Caki2 (cell line): ENCODE measurements at regions not wholly inside any gene's neighbourhood (a gene's known extent, or its start where the extent isn't known, plus 50 kb on each side); places are given as distances from the start of the nearest gene placed in this dataset.
"Not testable (repeated sequence)": the region's sequence is repeated elsewhere in the genome, so short reads cannot be mapped to it uniquely, and the experiment has no call there.

Experiments used
- DNase-seq: peaks from one replicate; pipeline ENCODE4 v3.0.0-alpha.2; 2015; ENCODE audit warnings: low read depth
- in situ Hi-C: cut with HindIII; loops from 2 replicates; pipeline ENCODE4 v1.10.0; 2016; ENCODE audit warnings: low sequenced_read_pairs, low pct_unique_long_range_greater_than_20kb, mixed read lengths

- DNase-seq: no peak
- in situ Hi-C loops: no loop called here
Measured at GRCh38 chr12:30301291-30301690, 394.4 kb downstream of the IPO8 start.

GRCh38 chr12:30296486-30296885, 399.2 kb downstream of the IPO8 start:
- DNase-seq: no peak
- in situ Hi-C loops: no loop called here

- in situ Hi-C loops: no loop called here
- peak; percentile 19 for DNase-seq
Measured at GRCh38 chr12:30286345-30286926, 409.2 kb downstream of the IPO8 start.

- no peak for DNase-seq
- in situ Hi-C loops: no loop called here
Measured at GRCh38 chr12:30278401-30278800, 417.3 kb downstream of the IPO8 start.

GRCh38 chr12:30272515-30272914, 423.2 kb downstream of the IPO8 start:
- DNase-seq, in situ Hi-C loops: not testable (repeated sequence)

- in situ Hi-C loops: no loop called here
Measured at GRCh38 chr12:30269496-30269895, 426.2 kb downstream of the IPO8 start.

GRCh38 chr12:30268041-30268440, 427.6 kb downstream of the IPO8 start:
- in situ Hi-C loops: no loop called here
- DNase-seq: no peak

More at GRCh38 chr12:30269496-30269895, 426.2 kb downstream of the IPO8 start:
- no peak for DNase-seq

GRCh38 chr12:30263434-30263833, 432.2 kb downstream of the IPO8 start:
- in situ Hi-C loops: no loop called here
- no peak for DNase-seq

- DNase-seq: no peak
- in situ Hi-C loops: no loop called here
Measured at GRCh38 chr12:30257618-30258017, 438.1 kb downstream of the IPO8 start.

GRCh38 chr12:30251546-30251945, 444.1 kb downstream of the IPO8 start:
- in situ Hi-C loops: no loop called here
- no peak for DNase-seq

GRCh38 chr12:30243426-30243825, 452.2 kb downstream of the IPO8 start:
- in situ Hi-C loops: no loop called here
- no peak for DNase-seq

- in situ Hi-C loops: no loop called here
- no peak for DNase-seq
Measured at GRCh38 chr12:30219047-30219446, 435.3 kb upstream of the TMTC1 start.

GRCh38 chr12:30218073-30218472, 434.3 kb upstream of the TMTC1 start:
- in situ Hi-C loops: no loop called here
- no peak for DNase-seq

- in situ Hi-C loops: no loop called here
- no peak for DNase-seq
Measured at GRCh38 chr12:30213166-30213565, 429.4 kb upstream of the TMTC1 start.

GRCh38 chr12:30211743-30212142, 428.0 kb upstream of the TMTC1 start:
- in situ Hi-C loops: no loop called here

GRCh38 chr12:30203981-30204380, 420.2 kb upstream of the TMTC1 start:
- DNase-seq: no peak
- in situ Hi-C loops: no loop called here

More at GRCh38 chr12:30211743-30212142, 428.0 kb upstream of the TMTC1 start:
- DNase-seq: no peak

- no peak for DNase-seq
- in situ Hi-C loops: no loop called here
Measured at GRCh38 chr12:30202521-30203254, 418.9 kb upstream of the TMTC1 start.

GRCh38 chr12:30201301-30202160, 417.8 kb upstream of the TMTC1 start:
- in situ Hi-C loops: no loop called here

GRCh38 chr12:30200864-30201263, 417.1 kb upstream of the TMTC1 start:
- no peak for DNase-seq
- in situ Hi-C loops: no loop called here

More at GRCh38 chr12:30201301-30202160, 417.8 kb upstream of the TMTC1 start:
- DNase-seq: no peak
